ENCODE measurements at regions not wholly inside any gene's neighbourhood (a gene's known extent, or its start where the extent isn't known, plus 50 kb on each side); places are given as distances from the start of the nearest gene placed in this dataset.

GRCh38 chr4:89173336-89174090 lies 62.2 kb downstream of the TIGD2 start:
- ChIA-PET POLR2A (no interaction called here), CTCF (interaction anchor here (0.9 kb wide), 1 partner anchor 14 kb away, joined by 3 read pairs; no protein-coding TSS in a partner anchor)
- Histone ChIP-seq H3K9ac (replicated peaks; ENCODE audit: extremely low read depth, insufficient read depth, low read length) (no peak overlapping the region), H3K9me1 (replicated peaks; ENCODE audit: control insufficient read depth, extremely low read depth, insufficient read depth, low read length) (no peaks in the 10 kb centered on the region), H3K4me1 (ENCODE audit: control insufficient read depth, extremely low read depth, insufficient read depth, low read length) (no peaks in the 10 kb centered on the region), H3K27me3 (ENCODE audit: control insufficient read depth in 2 of 2, insufficient read depth in 2 of 2, low read length in 2 of 2) (peaks cover 0 to 2% of the 10 kb centered on the region in 2 experiments), H3K27ac (ENCODE audit: insufficient read depth, low read depth, low read length) (no peak overlapping the region), H2AFZ (ENCODE audit: low read depth, low read length) (no peak overlapping the region), H3K4me3 (replicated peaks in 1 of 3; ENCODE audit: insufficient read depth in 1 of 3, low read depth in 1 of 3, low read length in 3 of 3) (no peak overlapping the region), H3K9me3 (replicated peaks; ENCODE audit: control insufficient read depth, insufficient read depth, low read length) (no peaks in the 10 kb centered on the region), H3K4me2 (ENCODE audit: insufficient read depth, low read length) (no peak overlapping the region), H3K36me3 (ENCODE audit: control insufficient read depth in 2 of 2, extremely low read depth in 1 of 2, insufficient read depth in 2 of 2, low read length in 2 of 2) (no peaks in the 10 kb centered on the region), H3K79me2 (ENCODE audit: control insufficient read depth, insufficient read depth, low read length) (no peaks in the 10 kb centered on the region), H4K20me1 (replicated peaks; ENCODE audit: control insufficient read depth, extremely low read depth, insufficient read depth, low read length) (no peaks in the 10 kb centered on the region)
- BruUV-seq (replicated peaks) = no TSS peak
- intact Hi-C loops (cut with micrococcal nuclease) (no loop called here), dilution Hi-C loops (cut with MboI; ENCODE audit: extremely low pct_ligation_motif_present, low sequenced_read_pairs) (no loop called here)
- no peak for TF ChIP-seq CTCF (IDR thresholded peaks at IDR 0.05; ENCODE audit: extremely low read depth in 1 of 2, insufficient read depth in 1 of 2, low read depth in 1 of 2, low read length in 2 of 2)
- no peak for TF ChIP-seq FOS (IDR thresholded peaks at IDR 0.05; ENCODE audit: borderline replicate concordance, insufficient read depth, low read length)
- no peak for TF ChIP-seq POLR2AphosphoS5 (IDR thresholded peaks at IDR 0.05; ENCODE audit: insufficient read depth, low read depth, low read length)
- TF ChIP-seq JUN (IDR thresholded peaks at IDR 0.05; ENCODE audit: borderline replicate concordance, insufficient read depth, insufficient read length, low read depth) = no peak
- TF ChIP-seq EZH2 (IDR thresholded peaks at IDR 0.05; ENCODE audit: borderline replicate concordance, low read depth, low read length, severe bottlenecking) = no peak
- TF ChIP-seq MAX (IDR thresholded peaks at IDR 0.05; ENCODE audit: insufficient read depth, insufficient read length) = no peak
- no peak for TF ChIP-seq POLR2A (IDR thresholded peaks at IDR 0.05; ENCODE audit: low read depth, low read length)
- no peak for TF ChIP-seq GATA2 (IDR thresholded peaks at IDR 0.05; ENCODE audit: insufficient read depth, insufficient read length, low read depth, low read length)
- no peak for TF ChIP-seq MYC (IDR thresholded peaks at IDR 0.05; ENCODE audit: low read depth, low read length)
- no peak for DNase-seq (ENCODE audit: low read depth, low spot score)
- FAIRE-seq = no peak

Data from endothelial cell of umbilical vein (primary cell).